Ovary (tissue), 3 donors: ENCODE measurements at regions not wholly inside any gene's neighbourhood (a gene's known extent, or its start where the extent isn't known, plus 50 kb on each side); places are given as distances from the start of the nearest gene placed in this dataset.

Experiments used
- EP300 ChIP-seq: sonication (generic); formaldehyde crosslinking; IDR thresholded peaks from one replicate; pipeline ENCODE4 v1.6.1; 2017; ENCODE audit warnings: antibody characterized with exemption
- POLR2A ChIP-seq: fragments of 450-650 bp; IDR thresholded peaks from one replicate; pipeline ENCODE4 v1.6.1; 2017; ENCODE audit warnings: antibody characterized with exemption, mild to moderate bottlenecking, moderate library complexity
- TF ChIP-seq, protein P1 (sequence below), 3 donors: fragments of 450-650 bp in 2 of 3; fragments of 200-600 bp in 1 of 3; IDR thresholded peaks; one replicate each; pipeline versions ENCODE4 v1.5.1 to v1.8.0; 2016 to 2022; ENCODE audit warnings: antibody characterized with exemption in 3 of 3, mild to moderate bottlenecking in 1 of 3
- donor health status: DM: no; HTN: no; CAD: no.

DNA sequence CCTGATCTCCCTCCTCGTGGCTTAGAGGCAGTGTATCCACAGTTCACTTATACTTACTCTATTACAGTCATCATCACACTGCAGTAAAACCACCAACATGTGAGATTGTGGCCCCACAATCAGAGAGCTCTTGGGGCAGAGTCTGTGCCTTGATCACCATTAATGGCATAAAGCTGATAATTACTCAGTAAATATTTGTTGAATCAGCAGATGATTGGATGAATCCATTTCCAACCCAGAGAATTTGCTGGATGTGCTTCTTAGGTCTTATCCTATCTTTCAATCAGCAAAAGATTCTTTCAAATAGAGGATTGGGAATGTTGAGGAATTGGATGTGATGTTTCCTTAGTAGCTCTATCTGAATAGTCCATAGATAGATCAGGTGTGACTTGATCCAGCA lies 88.8 kb upstream of the PITX1 start:
- TF ChIP-seq, protein P1, sequence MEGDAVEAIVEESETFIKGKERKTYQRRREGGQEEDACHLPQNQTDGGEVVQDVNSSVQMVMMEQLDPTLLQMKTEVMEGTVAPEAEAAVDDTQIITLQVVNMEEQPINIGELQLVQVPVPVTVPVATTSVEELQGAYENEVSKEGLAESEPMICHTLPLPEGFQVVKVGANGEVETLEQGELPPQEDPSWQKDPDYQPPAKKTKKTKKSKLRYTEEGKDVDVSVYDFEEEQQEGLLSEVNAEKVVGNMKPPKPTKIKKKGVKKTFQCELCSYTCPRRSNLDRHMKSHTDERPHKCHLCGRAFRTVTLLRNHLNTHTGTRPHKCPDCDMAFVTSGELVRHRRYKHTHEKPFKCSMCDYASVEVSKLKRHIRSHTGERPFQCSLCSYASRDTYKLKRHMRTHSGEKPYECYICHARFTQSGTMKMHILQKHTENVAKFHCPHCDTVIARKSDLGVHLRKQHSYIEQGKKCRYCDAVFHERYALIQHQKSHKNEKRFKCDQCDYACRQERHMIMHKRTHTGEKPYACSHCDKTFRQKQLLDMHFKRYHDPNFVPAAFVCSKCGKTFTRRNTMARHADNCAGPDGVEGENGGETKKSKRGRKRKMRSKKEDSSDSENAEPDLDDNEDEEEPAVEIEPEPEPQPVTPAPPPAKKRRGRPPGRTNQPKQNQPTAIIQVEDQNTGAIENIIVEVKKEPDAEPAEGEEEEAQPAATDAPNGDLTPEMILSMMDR (IDR thresholded peaks at IDR 0.05), result no peak
- TF ChIP-seq EP300 (no peak), POLR2A (no peak)
